ENCODE measurements at regions not wholly inside any gene's neighbourhood (a gene's known extent, or its start where the extent isn't known, plus 50 kb on each side); places are given as distances from the start of the nearest gene placed in this dataset.

- H3K4me1 Mint-ChIP-seq (ENCODE audit: low read depth in 2 of 2) = peaks cover 5 to 6% of the 10 kb centered on the region in 2 donors
- ATAC-seq (replicated peaks) = no peak
- H3K27ac Mint-ChIP-seq = no peak overlapping the region
- peaks cover 0 to 11% of the 10 kb centered on the region in 2 donors for H3K27me3 Mint-ChIP-seq
- no peak overlapping the region for H3K4me3 Mint-ChIP-seq
- no peaks in the 10 kb centered on the region for H3K36me3 Mint-ChIP-seq (ENCODE audit: insufficient read depth)
- no peaks in the 10 kb centered on the region for H3K9me3 Mint-ChIP-seq
- no peak for DNase-seq
Measured at GRCh38 chr6:147060636-147061035, 143.6 kb upstream of the STXBP5 start.

GRCh38 chr6:147061252-147061651 is 143.0 kb upstream of the STXBP5 start:
- no peak for ATAC-seq (replicated peaks)
- H3K27me3 Mint-ChIP-seq = peaks cover 0 to 7% of the 10 kb centered on the region in 2 donors
- H3K36me3 Mint-ChIP-seq (ENCODE audit: insufficient read depth) = no peaks in the 10 kb centered on the region
- no peak overlapping the region for H3K27ac Mint-ChIP-seq
- H3K9me3 Mint-ChIP-seq = no peaks in the 10 kb centered on the region
- peaks cover 5 to 6% of the 10 kb centered on the region in 2 donors for H3K4me1 Mint-ChIP-seq (ENCODE audit: low read depth in 2 of 2)
- no peak overlapping the region for H3K4me3 Mint-ChIP-seq
- no peak for DNase-seq

GRCh38 chr6:147063469-147064031 is 140.7 kb upstream of the STXBP5 start:
- Mint-ChIP-seq H3K27me3 (peaks cover 0 to 7% of the 10 kb centered on the region in 2 donors), H3K9me3 (no peaks in the 10 kb centered on the region), H3K36me3 (ENCODE audit: insufficient read depth) (no peaks in the 10 kb centered on the region), H3K27ac (no peak overlapping the region), H3K4me3 (no peak overlapping the region), H3K4me1 (ENCODE audit: low read depth in 2 of 2) (peaks cover 5 to 6% of the 10 kb centered on the region in 2 donors)
- no peak for ATAC-seq (replicated peaks)
- DNase-seq = no peak

DNA sequence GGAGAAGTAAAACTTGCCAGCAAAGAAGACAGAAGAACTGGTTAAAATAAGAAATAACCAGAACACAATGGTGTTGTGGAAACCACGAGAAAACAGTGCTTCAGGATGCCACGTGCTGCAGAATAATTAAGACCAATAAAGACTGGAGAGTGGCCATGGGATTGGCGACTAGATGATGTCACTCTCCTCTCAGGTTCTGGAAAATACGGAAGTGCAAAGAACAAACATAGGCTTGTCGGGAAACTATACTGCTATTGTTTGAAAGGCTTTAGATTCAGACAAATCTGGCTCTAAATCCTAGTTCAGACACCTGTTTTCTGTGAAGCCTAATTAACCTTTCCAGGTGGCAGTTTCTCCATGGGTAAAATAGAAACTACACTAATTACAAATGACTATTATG is 138.4 kb upstream of the STXBP5 start:
- ATAC-seq (replicated peaks) (no peak), DNase-seq (no peak)
- peaks cover 5 to 6% of the 10 kb centered on the region in 2 donors for H3K4me1 Mint-ChIP-seq (ENCODE audit: low read depth in 2 of 2)
- H3K9me3 Mint-ChIP-seq = no peaks in the 10 kb centered on the region
- peaks cover 0 to 7% of the 10 kb centered on the region in 2 donors for H3K27me3 Mint-ChIP-seq
- H3K36me3 Mint-ChIP-seq (ENCODE audit: insufficient read depth) = no peaks in the 10 kb centered on the region
- no peak overlapping the region for H3K4me3 Mint-ChIP-seq
- no peak overlapping the region for H3K27ac Mint-ChIP-seq

DNA sequence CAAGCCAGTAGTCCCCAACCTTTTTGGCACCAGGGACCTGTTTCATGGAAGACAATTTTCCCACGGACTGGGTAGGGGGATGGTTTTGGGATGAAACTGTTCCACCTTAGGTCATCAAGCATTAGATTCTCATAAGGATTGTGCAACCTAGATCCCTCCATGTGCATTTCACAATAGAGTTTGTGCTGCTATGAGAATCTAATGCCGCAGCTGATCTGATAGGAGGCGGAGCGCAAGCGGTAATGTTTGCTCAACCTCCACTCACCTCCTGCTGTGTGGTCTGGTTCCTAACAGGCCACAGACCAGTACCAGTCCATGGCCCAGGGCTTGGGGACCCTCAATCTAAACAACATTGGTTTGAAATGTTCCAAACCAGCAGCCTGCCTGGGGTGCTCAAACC is 137.0 kb upstream of the STXBP5 start:
- Mint-ChIP-seq H3K4me1 (ENCODE audit: low read depth in 2 of 2) (peaks cover 5 to 6% of the 10 kb centered on the region in 2 donors), H3K4me3 (no peak overlapping the region), H3K36me3 (ENCODE audit: insufficient read depth) (no peaks in the 10 kb centered on the region), H3K27ac (no peak overlapping the region), H3K27me3 (peaks cover 0 to 7% of the 10 kb centered on the region in 2 donors), H3K9me3 (no peaks in the 10 kb centered on the region)
- ATAC-seq (replicated peaks) (no peak), DNase-seq (no peak)

DNA sequence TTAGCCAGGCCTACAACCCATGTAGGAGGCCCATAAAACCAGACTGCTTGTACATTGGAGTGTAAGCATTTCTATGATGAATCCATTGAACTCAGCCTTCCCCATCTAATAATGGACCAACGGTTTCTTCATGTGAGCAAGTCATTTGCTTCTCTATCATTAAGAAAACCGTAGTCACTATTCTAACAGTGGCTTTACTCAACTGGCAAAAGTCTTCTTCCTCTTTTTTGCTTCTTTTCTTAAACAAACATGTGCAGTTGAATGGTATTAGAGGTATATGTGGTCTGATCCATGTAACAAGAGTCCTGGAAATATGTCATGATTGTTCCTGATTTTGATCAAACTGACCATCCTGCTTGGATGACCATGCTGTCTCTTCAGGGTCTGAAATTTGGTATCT is 132.4 kb upstream of the STXBP5 start:
- no peak overlapping the region for H3K27ac Mint-ChIP-seq
- no peaks in the 10 kb centered on the region for H3K36me3 Mint-ChIP-seq (ENCODE audit: insufficient read depth)
- H3K27me3 Mint-ChIP-seq = no peaks in the 10 kb centered on the region
- ATAC-seq (replicated peaks) (no peak), DNase-seq (no peak)
- H3K9me3 Mint-ChIP-seq = no peaks in the 10 kb centered on the region
- no peaks in the 10 kb centered on the region for H3K4me1 Mint-ChIP-seq (ENCODE audit: low read depth in 2 of 2)
- H3K4me3 Mint-ChIP-seq = no peak overlapping the region

- Mint-ChIP-seq H3K4me3 (no peak overlapping the region), H3K27me3 (peaks cover 0 to 7% of the 10 kb centered on the region in 2 donors), H3K9me3 (no peaks in the 10 kb centered on the region), H3K36me3 (ENCODE audit: insufficient read depth) (no peaks in the 10 kb centered on the region), H3K4me1 (ENCODE audit: low read depth in 2 of 2) (no peaks in the 10 kb centered on the region), H3K27ac (no peak overlapping the region)
- DNase-seq (no peak), ATAC-seq (replicated peaks) (no peak)
Measured at GRCh38 chr6:147075381-147075780, 128.8 kb upstream of the STXBP5 start.

GRCh38 chr6:147077251-147077650 is 127.0 kb upstream of the STXBP5 start:
- Mint-ChIP-seq H3K4me3 (no peak overlapping the region), H3K27ac (no peak overlapping the region), H3K4me1 (ENCODE audit: low read depth in 2 of 2) (no peaks in the 10 kb centered on the region), H3K27me3 (peaks cover 0 to 7% of the 10 kb centered on the region in 2 donors), H3K36me3 (ENCODE audit: insufficient read depth) (no peaks in the 10 kb centered on the region), H3K9me3 (no peaks in the 10 kb centered on the region)
- ATAC-seq (replicated peaks) (no peak), DNase-seq (no peak)

DNA sequence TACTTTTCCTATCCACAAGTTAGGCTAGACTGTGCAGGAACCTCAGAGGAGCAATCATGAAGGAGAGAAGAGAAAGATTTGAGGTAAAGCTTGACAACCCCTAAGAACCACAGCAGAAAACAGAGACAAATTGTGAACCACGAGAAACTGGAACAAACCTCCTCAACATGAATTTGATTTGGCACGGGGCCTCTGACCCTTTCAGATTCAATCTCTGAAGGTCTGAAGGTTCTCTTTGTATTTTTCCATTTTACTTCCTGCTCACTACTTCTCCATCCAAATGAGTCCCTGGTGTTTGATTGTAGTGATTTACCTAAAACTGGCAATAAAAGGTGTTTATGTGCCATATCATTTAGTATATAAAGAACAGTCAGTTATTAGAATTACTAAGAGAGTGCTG is 126.1 kb upstream of the STXBP5 start:
- ATAC-seq (replicated peaks) (no peak), DNase-seq (no peak)
- H3K27ac Mint-ChIP-seq = no peak overlapping the region
- no peaks in the 10 kb centered on the region for H3K36me3 Mint-ChIP-seq (ENCODE audit: insufficient read depth)
- peaks cover 0 to 7% of the 10 kb centered on the region in 2 donors for H3K27me3 Mint-ChIP-seq
- no peaks in the 10 kb centered on the region for H3K4me1 Mint-ChIP-seq (ENCODE audit: low read depth in 2 of 2)
- no peaks in the 10 kb centered on the region for H3K9me3 Mint-ChIP-seq
- no peak overlapping the region for H3K4me3 Mint-ChIP-seq

GRCh38 chr6:147078602-147079001 is 125.6 kb upstream of the STXBP5 start:
- no peaks in the 10 kb centered on the region for H3K36me3 Mint-ChIP-seq (ENCODE audit: insufficient read depth)

GRCh38 chr6:147080225-147080624 is 124.0 kb upstream of the STXBP5 start:
- no peaks in the 10 kb centered on the region for H3K36me3 Mint-ChIP-seq (ENCODE audit: insufficient read depth)
- H3K9me3 Mint-ChIP-seq = no peaks in the 10 kb centered on the region
- ATAC-seq (replicated peaks) = no peak
- peaks cover 0 to 7% of the 10 kb centered on the region in 2 donors for H3K27me3 Mint-ChIP-seq
- DNase-seq = no peak
- H3K27ac Mint-ChIP-seq = no peak overlapping the region
- no peaks in the 10 kb centered on the region for H3K4me1 Mint-ChIP-seq (ENCODE audit: low read depth in 2 of 2)
- H3K4me3 Mint-ChIP-seq = no peak overlapping the region

More at GRCh38 chr6:147078602-147079001, 125.6 kb upstream of the STXBP5 start:
- DNase-seq (no peak), ATAC-seq (replicated peaks) (no peak)
- Mint-ChIP-seq H3K9me3 (no peaks in the 10 kb centered on the region), H3K4me1 (ENCODE audit: low read depth in 2 of 2) (no peaks in the 10 kb centered on the region), H3K27me3 (peaks cover 0 to 7% of the 10 kb centered on the region in 2 donors), H3K27ac (no peak overlapping the region), H3K4me3 (no peak overlapping the region)

- peaks cover 0 to 7% of the 10 kb centered on the region in 2 donors for H3K27me3 Mint-ChIP-seq
- ATAC-seq (replicated peaks) = no peak
- H3K36me3 Mint-ChIP-seq (ENCODE audit: insufficient read depth) = no peaks in the 10 kb centered on the region
- no peak for DNase-seq
- no peaks in the 10 kb centered on the region for H3K4me1 Mint-ChIP-seq (ENCODE audit: low read depth in 2 of 2)
- H3K9me3 Mint-ChIP-seq = no peaks in the 10 kb centered on the region
- no peak overlapping the region for H3K27ac Mint-ChIP-seq
- no peak overlapping the region for H3K4me3 Mint-ChIP-seq
Measured at GRCh38 chr6:147081076-147081609, 123.1 kb upstream of the STXBP5 start.

GRCh38 chr6:147087641-147088040 is 116.6 kb upstream of the STXBP5 start:
- no peak overlapping the region for H3K4me3 Mint-ChIP-seq
- H3K9me3 Mint-ChIP-seq = no peaks in the 10 kb centered on the region
- H3K27ac Mint-ChIP-seq = no peak overlapping the region
- H3K27me3 Mint-ChIP-seq = no peaks in the 10 kb centered on the region
- ATAC-seq (replicated peaks) (no peak), DNase-seq (no peak)
- no peaks in the 10 kb centered on the region for H3K36me3 Mint-ChIP-seq (ENCODE audit: insufficient read depth)
- H3K4me1 Mint-ChIP-seq (ENCODE audit: low read depth in 2 of 2) = no peaks in the 10 kb centered on the region

DNA sequence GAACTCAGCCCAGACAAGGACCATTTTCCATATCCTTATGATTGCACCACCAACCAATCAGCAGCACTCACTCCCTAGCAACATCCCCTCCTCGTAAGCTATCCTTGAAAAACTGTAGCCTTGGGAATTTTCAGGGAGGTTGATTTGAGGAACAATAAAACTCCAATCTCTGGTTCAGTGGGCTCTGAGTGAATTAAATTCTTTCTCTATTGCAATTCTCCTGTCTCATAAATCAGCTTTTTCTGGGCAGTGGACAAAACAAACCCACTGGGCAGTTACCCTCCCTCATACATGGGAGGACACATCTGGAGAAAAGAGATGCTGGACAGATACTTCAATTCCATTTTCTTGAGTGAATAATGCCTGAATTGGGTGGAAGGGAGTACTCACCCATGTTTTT is 115.4 kb upstream of the STXBP5 start:
- Mint-ChIP-seq H3K27me3 (no peaks in the 10 kb centered on the region), H3K9me3 (no peaks in the 10 kb centered on the region), H3K4me1 (ENCODE audit: low read depth in 2 of 2) (no peaks in the 10 kb centered on the region)

More for the DNA sequence above, 115.4 kb upstream of the STXBP5 start:
- no peak overlapping the region for H3K4me3 Mint-ChIP-seq
- DNase-seq (no peak), ATAC-seq (replicated peaks) (no peak)
- no peaks in the 10 kb centered on the region for H3K36me3 Mint-ChIP-seq (ENCODE audit: insufficient read depth)
- no peak overlapping the region for H3K27ac Mint-ChIP-seq
